ENCODE measurements at regions not wholly inside any gene's neighbourhood (a gene's known extent, or its start where the extent isn't known, plus 50 kb on each side); places are given as distances from the start of the nearest gene placed in this dataset.

DNA sequence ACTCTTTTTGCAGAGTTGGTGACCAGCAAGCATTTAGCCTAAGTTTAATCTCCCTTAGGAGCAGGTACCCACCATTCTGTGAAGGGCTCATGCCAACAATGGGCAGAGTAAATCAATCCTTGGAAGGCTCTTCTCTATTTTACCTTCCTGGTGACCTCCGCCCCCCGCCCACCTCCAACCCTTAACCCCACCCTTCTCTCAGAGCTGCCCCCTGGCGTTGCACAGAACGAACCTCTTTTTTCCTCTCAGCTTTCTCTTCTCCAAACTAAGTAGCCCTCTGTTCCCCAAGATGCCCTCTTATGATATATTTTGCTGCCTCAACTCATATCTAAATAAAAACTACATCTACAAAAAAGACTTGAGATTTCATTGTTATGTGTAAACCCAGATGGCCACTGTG, 186.8 kb downstream of the SEC16B start:
- Mint-ChIP-seq H3K4me3 (no peak overlapping the region), H3K9me3 (no peaks in the 10 kb centered on the region), H3K36me3 (ENCODE audit: low read depth) (no peaks in the 10 kb centered on the region), H3K27ac (no peak overlapping the region), H3K4me1 (ENCODE audit: low read depth) (peaks cover 35% of the 10 kb centered on the region), H3K27me3 (ENCODE audit: insufficient read depth) (peaks cover 1% of the 10 kb centered on the region)
- no peak for DNase-seq
- 0 out of 2 replicates have a peak, but pooled peaks have one; percentile 21 for TF ChIP-seq CTCF (IDR thresholded peaks at IDR 0.05)

- Mint-ChIP-seq H3K27ac (no peak overlapping the region), H3K36me3 (ENCODE audit: low read depth) (no peaks in the 10 kb centered on the region), H3K27me3 (ENCODE audit: insufficient read depth) (peaks cover 1% of the 10 kb centered on the region; the same call in 1 of the 2 replicates), H3K4me1 (ENCODE audit: low read depth) (peaks cover 32% of the 10 kb centered on the region), H3K4me3 (peak overlapping the region; percentile 19; the same call in 1 of the 2 replicates), H3K9me3 (no peaks in the 10 kb centered on the region)
- TF ChIP-seq CTCF (IDR thresholded peaks at IDR 0.05) = peak; percentile 75
- peak; percentile 42 for DNase-seq
Observed at GRCh38 chr1:177780096-177780700, 189.7 kb downstream of the SEC16B start.

- DNase-seq = no peak
- Mint-ChIP-seq H3K9me3 (no peaks in the 10 kb centered on the region), H3K4me3 (no peak overlapping the region), H3K36me3 (ENCODE audit: low read depth) (no peaks in the 10 kb centered on the region), H3K4me1 (ENCODE audit: low read depth) (peaks cover 32% of the 10 kb centered on the region), H3K27me3 (ENCODE audit: insufficient read depth) (peaks cover 1% of the 10 kb centered on the region; the same call in 1 of the 2 replicates), H3K27ac (no peak overlapping the region)
- TF ChIP-seq CTCF (IDR thresholded peaks at IDR 0.05) = no peak
Observed at GRCh38 chr1:177779166-177779965, 190.5 kb downstream of the SEC16B start.

- peaks cover 12% of the 10 kb centered on the region; the same call in 1 of the 2 replicates for H3K9me3 Mint-ChIP-seq
- no peak overlapping the region for H3K27ac Mint-ChIP-seq
- peaks cover 24% of the 10 kb centered on the region for H3K4me1 Mint-ChIP-seq (ENCODE audit: low read depth)
- no peak for DNase-seq
- 0 out of 2 replicates have a peak, but pooled peaks cover 4% of the 10 kb centered on the region for H3K36me3 Mint-ChIP-seq (ENCODE audit: low read depth)
- H3K4me3 Mint-ChIP-seq = no peak overlapping the region
- H3K27me3 Mint-ChIP-seq (ENCODE audit: insufficient read depth) = peaks cover 1% of the 10 kb centered on the region; the same call in 1 of the 2 replicates
- TF ChIP-seq CTCF (IDR thresholded peaks at IDR 0.05) = no peak
Observed at GRCh38 chr1:177775924-177776323, 193.9 kb downstream of the SEC16B start.

- no peaks in the 10 kb centered on the region for H3K4me1 Mint-ChIP-seq (ENCODE audit: low read depth)
- peaks cover 12% of the 10 kb centered on the region; the same call in 1 of the 2 replicates for H3K9me3 Mint-ChIP-seq
- TF ChIP-seq CTCF (IDR thresholded peaks at IDR 0.05) = no peak
- no peak for DNase-seq
- H3K27me3 Mint-ChIP-seq (ENCODE audit: insufficient read depth) = no peaks in the 10 kb centered on the region; the same call in none of the 2 replicates
- no peak overlapping the region for H3K4me3 Mint-ChIP-seq
- H3K27ac Mint-ChIP-seq = no peak overlapping the region
- H3K36me3 Mint-ChIP-seq (ENCODE audit: low read depth) = 0 out of 2 replicates have a peak, but pooled peaks cover 4% of the 10 kb centered on the region
Observed at GRCh38 chr1:177772386-177772960, 197.4 kb downstream of the SEC16B start.
